MCF 10A (cell line): ENCODE measurements at regions not wholly inside any gene's neighbourhood (a gene's known extent, or its start where the extent isn't known, plus 50 kb on each side); places are given as distances from the start of the nearest gene placed in this dataset.

ENCODE experiments used
- BruUV-seq: library from RNA; stranded (reverse); fragments of 400-500 nt; replicated peaks from 2 replicates; lab custom pipeline; 2021; lab: Mats Ljungman, UMichigan
- CTCF ChIA-PET: fragments of 300-600 bp; sonication (Branson Sonifier 250); formaldehyde crosslinking; extraction: SDS; loops from one replicate; lab custom pipeline; 2021; ENCODE audit warnings: antibody characterized with exemption, inconsistent platforms; lab: Yijun Ruan, JAX
- POLR2A ChIA-PET: fragments of 300-600, 350-650 bp; sonication (Branson Sonifier 250); formaldehyde crosslinking; extraction: SDS; loops from one replicate; lab custom pipeline; 2020; ENCODE audit warnings: antibody characterized with exemption, inconsistent platforms; lab: Yijun Ruan, JAX
- DNase-seq: peaks from one replicate; pipeline ENCODE4 v3.0.0-alpha.2; 2018; ENCODE audit not compliant: unreplicated experiment
- H3K27ac Mint-ChIP-seq: one replicate; pipeline ENCODE4 v1.8.0; 2022; ENCODE audit warnings: mild to moderate bottlenecking, low read depth, mixed read lengths; ENCODE audit not compliant: unreplicated experiment
- H3K27me3 Mint-ChIP-seq: one replicate; pipeline ENCODE4 v1.8.0; 2022; ENCODE audit warnings: mixed read lengths; ENCODE audit not compliant: insufficient read depth, unreplicated experiment
- H3K36me3 Mint-ChIP-seq: one replicate; pipeline ENCODE4 v1.8.0; 2022; ENCODE audit warnings: mild to moderate bottlenecking, moderate library complexity, mixed read lengths; ENCODE audit not compliant: insufficient read depth, unreplicated experiment
- H3K4me1 Mint-ChIP-seq: one replicate; pipeline ENCODE4 v1.8.0; 2022; ENCODE audit warnings: mixed read lengths; ENCODE audit not compliant: insufficient read depth, unreplicated experiment
- H3K4me3 Mint-ChIP-seq: one replicate; pipeline ENCODE4 v1.8.0; 2022; ENCODE audit warnings: mild to moderate bottlenecking, moderate library complexity, mixed read lengths; ENCODE audit not compliant: unreplicated experiment
- H3K9me3 Mint-ChIP-seq: one replicate; pipeline ENCODE4 v1.8.0; 2022; ENCODE audit warnings: mixed read lengths; ENCODE audit not compliant: unreplicated experiment
- intact Hi-C: fragments of 100-400 bp; cut with micrococcal nuclease; formaldehyde crosslinking; loops from 2 replicates; pipeline ENCODE4 v1.14.1; 2022
- TF ChIP-seq, protein P1 (sequence below): fragments of 200-600 bp; IDR thresholded peaks from one replicate; pipeline ENCODE4 v1.8.0; 2022; ENCODE audit warnings: antibody characterized with exemption, mild to moderate bottlenecking; ENCODE audit not compliant: unreplicated experiment

- no peaks in the 10 kb centered on the region for H3K36me3 Mint-ChIP-seq
- H3K27me3 Mint-ChIP-seq, result no peaks in the 10 kb centered on the region
- CTCF ChIA-PET, result interaction anchor here (0.7 kb wide), 1 partner anchor 43 kb away, joined by 3 read pairs; no protein-coding TSS in a partner anchor
- no peaks in the 10 kb centered on the region for H3K9me3 Mint-ChIP-seq
- POLR2A ChIA-PET, result no interaction called here
- no peak overlapping the region for H3K27ac Mint-ChIP-seq
- DNase-seq, result peak; percentile 41
- no peak overlapping the region for H3K4me3 Mint-ChIP-seq
- TF ChIP-seq, protein P1, sequence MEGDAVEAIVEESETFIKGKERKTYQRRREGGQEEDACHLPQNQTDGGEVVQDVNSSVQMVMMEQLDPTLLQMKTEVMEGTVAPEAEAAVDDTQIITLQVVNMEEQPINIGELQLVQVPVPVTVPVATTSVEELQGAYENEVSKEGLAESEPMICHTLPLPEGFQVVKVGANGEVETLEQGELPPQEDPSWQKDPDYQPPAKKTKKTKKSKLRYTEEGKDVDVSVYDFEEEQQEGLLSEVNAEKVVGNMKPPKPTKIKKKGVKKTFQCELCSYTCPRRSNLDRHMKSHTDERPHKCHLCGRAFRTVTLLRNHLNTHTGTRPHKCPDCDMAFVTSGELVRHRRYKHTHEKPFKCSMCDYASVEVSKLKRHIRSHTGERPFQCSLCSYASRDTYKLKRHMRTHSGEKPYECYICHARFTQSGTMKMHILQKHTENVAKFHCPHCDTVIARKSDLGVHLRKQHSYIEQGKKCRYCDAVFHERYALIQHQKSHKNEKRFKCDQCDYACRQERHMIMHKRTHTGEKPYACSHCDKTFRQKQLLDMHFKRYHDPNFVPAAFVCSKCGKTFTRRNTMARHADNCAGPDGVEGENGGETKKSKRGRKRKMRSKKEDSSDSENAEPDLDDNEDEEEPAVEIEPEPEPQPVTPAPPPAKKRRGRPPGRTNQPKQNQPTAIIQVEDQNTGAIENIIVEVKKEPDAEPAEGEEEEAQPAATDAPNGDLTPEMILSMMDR, result no peak
- no peaks in the 10 kb centered on the region for H3K4me1 Mint-ChIP-seq
- BruUV-seq, result no TSS peak
- intact Hi-C loops, result no loop called here
These were observed 402.5 kb upstream of the PCDH9 start for GRCh38 chr13:67632590-67632989.

GRCh38 chr13:67630640-67631039, 400.5 kb upstream of the PCDH9 start:
- no peaks in the 10 kb centered on the region for H3K9me3 Mint-ChIP-seq
- DNase-seq, result no peak
- TF ChIP-seq, protein P1, result no peak
- no peaks in the 10 kb centered on the region for H3K27me3 Mint-ChIP-seq
- H3K27ac Mint-ChIP-seq, result no peak overlapping the region
- no peaks in the 10 kb centered on the region for H3K4me1 Mint-ChIP-seq
- H3K36me3 Mint-ChIP-seq, result no peaks in the 10 kb centered on the region
- ChIA-PET POLR2A (no interaction called here), CTCF (no interaction called here)
- no peak overlapping the region for H3K4me3 Mint-ChIP-seq
- BruUV-seq, result no TSS peak
- intact Hi-C loops, result no loop called here

DNA sequence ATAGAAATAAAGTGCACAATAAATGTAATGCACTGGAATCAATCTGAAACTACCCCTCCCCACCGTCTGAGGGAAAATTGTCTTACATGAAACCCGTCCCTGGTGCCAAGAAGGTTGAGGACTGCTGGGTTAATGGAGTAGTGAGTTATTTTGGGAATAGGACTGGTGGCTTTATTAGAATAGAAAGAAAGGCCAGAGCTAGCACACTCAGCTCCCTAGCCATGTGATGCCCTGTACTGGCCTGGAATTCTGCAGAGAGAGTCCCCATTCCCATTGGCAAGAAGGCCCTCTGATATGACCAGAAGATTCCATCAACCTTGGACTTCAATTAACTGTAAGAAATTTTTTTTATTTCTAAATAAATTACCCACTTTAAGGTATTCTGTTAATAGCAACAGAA, 393.5 kb upstream of the PCDH9 start:
- DNase-seq, result no peak
- intact Hi-C loops, result no loop called here
- Mint-ChIP-seq H3K36me3 (no peaks in the 10 kb centered on the region), H3K9me3 (no peaks in the 10 kb centered on the region), H3K4me1 (peaks cover 17% of the 10 kb centered on the region), H3K4me3 (no peak overlapping the region), H3K27ac (no peak overlapping the region), H3K27me3 (no peaks in the 10 kb centered on the region)
- CTCF ChIA-PET, result interaction anchor here (1.0 kb wide), 1 partner anchor 183 kb away, joined by 3 read pairs; no protein-coding TSS in a partner anchor
- BruUV-seq, result no TSS peak
- TF ChIP-seq, protein P1, result no peak
- POLR2A ChIA-PET, result interaction anchor here (0.9 kb wide), 1 partner anchor 375 kb away, joined by 3 read pairs; no protein-coding TSS in a partner anchor

DNA sequence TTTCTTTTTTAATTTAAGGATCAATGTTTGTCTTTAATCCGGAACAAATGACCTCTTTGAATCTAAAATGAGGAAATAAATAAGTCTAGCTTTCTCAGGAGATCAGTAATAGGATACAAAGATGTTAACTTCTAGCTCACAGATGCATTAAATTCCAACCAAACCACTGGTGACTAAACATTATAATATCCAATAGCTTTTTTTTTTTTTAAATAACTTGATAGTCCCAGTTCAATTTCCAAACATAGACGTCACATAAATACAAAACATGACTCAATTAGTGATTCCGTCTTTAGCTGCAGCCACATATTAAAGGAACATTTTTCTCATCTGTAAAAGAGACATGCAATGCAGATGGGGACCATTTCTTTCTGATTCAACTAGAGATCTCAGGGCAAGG, 390.5 kb upstream of the PCDH9 start:
- H3K4me1 Mint-ChIP-seq, result peaks cover 23% of the 10 kb centered on the region
- H3K4me3 Mint-ChIP-seq, result no peak overlapping the region
- H3K9me3 Mint-ChIP-seq, result no peaks in the 10 kb centered on the region
- intact Hi-C loops, result no loop called here
- H3K36me3 Mint-ChIP-seq, result no peaks in the 10 kb centered on the region
- H3K27me3 Mint-ChIP-seq, result no peaks in the 10 kb centered on the region
- POLR2A ChIA-PET, result no interaction called here
- DNase-seq, result no peak
- no peak overlapping the region for H3K27ac Mint-ChIP-seq
- BruUV-seq, result no TSS peak
- TF ChIP-seq, protein P1, result no peak
- CTCF ChIA-PET, result interaction anchor here (0.6 kb wide), 1 partner anchor 203 kb away, joined by 6 read pairs; no protein-coding TSS in a partner anchor
